NCI-H1694 (cell line): ENCODE measurements at regions not wholly inside any gene's neighbourhood (a gene's known extent, or its start where the extent isn't known, plus 50 kb on each side); places are given as distances from the start of the nearest gene placed in this dataset.
A peak's percentile ranks its signal among the peaks of the same experiment; 100 is the strongest.
"Not testable (repeated sequence)": the region's sequence is repeated elsewhere in the genome, so short reads cannot be mapped to it uniquely, and the experiment has no call there.

Source experiments
- DNase-seq: peaks from one replicate; lab custom pipeline; 2025; lab: John Stamatoyannopoulos, UW

DNA sequence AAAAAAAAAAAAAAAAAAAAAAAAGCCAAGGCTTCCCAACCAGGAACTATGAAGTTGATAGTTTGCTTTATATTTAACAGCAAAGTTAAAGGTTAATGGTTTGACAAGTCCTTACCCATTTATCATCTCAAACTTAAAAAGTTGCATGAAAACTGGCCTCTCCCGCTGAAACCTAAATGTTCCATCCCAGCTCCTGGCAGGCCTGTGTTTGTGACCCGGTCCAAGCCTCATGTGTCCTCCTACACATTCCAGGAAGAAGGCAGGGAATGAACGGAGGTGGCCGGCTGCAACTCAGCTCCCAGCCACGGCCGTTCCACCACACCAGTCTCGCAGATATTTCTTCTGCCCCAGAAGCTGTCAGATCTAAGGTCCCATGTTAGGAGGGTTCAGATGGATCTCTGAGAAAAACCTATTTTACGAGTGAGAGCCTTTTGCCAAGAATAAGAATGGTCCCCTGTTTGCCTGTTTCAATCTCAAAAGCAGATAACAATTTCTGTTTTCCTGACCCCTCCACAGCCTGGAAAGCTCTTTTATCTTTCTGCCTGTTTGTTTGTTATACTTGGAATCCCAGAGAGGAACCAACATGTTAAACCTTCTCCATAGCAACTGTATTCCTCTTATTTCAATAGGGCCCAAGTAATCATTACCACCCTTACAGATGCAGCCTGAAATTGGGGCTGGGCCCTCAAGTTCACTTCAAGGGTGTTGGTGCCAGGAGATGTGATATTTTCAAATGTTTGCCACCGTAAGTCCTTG is 56.5 kb downstream of the KCTD12 start:
- DNase-seq: no peak

DNA sequence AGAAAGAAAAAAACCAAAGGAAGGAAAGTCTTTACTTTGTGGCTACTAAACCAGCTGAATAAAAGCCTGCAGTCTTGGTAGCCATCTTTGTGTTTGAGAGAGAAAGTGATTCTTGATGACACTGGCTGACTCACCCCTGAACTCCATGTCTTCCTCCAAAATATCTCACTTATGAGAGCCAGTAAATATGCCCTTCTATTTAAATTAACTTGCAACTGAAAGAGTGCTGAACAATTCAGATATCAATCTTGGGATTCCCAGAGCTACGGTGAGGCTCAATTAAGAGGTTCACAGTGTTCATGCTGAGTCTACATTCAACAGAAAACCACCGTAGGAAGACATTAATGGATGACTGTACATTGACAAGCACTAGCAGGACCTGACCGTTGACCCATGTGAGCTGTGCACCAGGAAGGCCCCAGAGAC is 57.9 kb downstream of the KCTD12 start:
- DNase-seq: no peak

DNA sequence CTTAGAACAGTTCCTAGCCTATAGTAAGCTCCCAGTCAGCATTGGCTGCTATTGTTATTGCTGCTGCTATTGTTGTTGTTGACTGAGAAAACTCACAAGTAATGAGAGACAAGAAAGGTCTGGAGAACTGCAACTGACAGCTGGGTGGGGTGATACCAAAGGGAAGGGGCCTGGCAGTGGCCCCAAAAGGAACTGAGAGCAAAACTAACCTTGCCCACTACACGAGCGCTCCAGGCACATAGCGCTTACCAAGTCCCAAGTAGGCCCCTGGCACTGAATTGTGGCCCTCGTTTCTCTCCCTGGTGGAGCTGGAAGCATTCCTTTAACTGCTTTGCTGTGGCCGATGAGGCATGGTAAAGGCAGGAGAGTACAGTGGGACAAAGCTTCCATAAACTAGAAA is 59.7 kb downstream of the KCTD12 start:
- DNase-seq: no peak

DNA sequence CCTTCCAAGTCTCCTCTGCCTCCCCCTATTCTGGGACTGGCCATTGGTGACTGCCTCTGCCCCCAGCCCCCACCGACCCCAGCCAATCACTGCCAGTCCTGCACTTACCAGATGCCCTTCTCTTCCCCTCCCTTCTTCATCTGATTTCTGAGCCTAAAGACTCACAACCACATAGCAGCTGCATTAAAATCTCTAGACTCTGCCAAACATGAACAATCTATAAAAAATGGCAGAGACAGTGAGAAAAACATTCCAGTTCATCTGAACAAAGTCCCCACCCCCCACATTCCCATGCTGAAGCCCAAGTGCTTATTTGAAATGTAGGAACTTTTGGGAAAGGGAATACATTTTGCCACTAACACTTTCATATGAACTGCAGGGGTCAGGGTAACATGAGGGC is 60.8 kb downstream of the KCTD12 start:
- DNase-seq: no peak

DNA sequence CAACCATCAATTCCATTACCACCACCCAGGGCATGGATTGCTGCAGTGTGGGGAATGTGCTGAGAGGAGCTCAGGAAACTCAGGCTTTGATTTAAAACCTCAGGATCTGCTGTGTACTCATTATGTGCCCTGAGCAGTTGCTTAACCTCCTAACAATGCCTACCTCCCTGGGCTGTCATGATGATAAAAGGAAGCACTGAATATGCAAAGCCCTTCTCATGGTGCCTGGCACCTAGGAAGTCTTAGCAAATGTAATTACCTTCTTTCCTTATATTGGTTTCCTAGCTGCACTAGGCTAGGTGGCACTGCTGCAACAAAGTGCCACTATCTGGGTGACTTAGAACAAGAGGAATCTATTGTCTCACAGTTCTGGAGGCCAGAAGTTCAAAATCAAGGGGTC is 62.2 kb downstream of the KCTD12 start:
- DNase-seq: no peak

DNA sequence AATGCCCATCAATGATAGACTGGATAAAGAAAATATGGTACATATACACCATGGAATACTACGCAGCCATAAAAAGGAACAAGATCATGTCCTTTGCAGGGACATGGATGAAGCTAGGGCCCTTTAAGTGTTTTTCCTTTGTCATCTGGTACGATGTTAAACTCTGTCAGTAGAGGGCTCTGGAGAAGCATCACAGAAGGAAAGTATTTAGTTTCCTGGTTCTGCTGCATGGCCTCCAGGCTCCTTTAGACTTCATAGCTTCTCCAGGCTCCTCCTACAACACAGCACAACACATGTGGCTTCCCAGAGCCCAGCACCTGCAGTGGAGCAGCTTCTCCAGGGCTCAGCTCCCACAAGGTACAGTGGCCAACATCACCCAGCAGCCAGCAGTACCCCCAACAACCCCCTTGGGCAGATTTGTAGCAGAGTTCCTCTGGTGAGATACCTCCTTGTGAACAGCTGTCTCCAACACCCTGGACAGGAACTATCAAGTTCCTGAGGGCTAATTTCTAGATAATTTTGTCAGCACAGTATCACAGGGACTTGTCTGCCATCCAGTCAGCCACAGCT is 63.4 kb downstream of the KCTD12 start:
- peak; percentile 27 for DNase-seq

DNA sequence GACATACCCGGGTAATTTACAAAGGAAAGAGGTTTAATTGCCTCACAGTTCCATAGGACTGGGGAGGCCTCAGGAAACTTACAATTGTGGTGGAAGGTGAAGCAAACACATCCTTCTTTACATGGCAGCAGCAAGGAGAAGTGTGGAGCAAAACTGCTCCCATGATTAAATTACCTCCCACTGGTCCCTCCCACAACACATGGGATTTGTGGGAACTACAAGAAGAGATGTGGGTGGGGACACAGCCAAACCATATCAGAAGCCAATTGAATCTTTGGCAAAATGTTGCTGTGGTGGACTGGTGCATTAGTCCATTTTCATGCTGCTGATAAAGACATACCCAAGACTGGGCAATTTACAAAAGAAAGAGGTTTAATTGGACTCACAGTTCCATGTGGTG is 65.0 kb downstream of the KCTD12 start:
- DNase-seq: not testable (repeated sequence)

DNA sequence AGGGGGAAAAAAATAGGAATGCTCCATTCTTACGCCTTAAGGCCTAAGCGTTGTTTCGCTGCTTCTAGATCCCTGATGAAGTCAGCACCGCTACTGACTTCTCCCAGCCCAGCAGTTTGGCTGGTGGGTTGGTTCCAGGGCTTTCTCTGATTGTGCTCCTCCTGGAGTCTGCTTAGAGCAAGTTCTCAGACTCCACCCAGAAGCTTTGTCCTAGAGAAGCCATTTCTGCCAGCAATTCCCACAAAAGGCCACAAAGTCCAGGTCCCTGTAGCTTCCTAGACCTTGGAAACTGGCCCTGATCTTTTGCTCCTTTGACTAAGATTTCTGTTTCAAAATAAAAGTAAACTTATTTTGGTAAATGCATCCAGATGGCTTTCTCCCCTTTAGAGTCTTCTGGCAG is 65.4 kb downstream of the KCTD12 start:
- DNase-seq: no peak

DNA sequence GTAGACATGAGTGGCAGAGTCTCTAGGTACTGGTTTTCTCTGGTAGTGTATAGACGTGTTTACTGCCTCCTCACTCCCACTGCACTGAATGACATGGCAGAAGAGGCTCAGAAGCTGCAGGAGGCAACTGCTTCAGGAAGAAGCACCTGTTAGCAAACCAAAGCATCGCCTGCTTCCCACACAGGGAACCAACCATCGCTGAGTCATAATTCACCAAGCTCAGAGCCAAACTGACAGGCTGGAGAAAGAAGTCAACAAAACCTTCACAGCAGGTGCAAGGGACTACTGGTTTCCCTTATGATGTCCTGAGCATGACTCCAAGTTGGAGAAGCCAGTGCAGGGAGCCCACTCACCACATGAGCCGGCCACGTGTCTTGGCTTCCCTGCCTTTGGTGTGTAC is 69.8 kb downstream of the KCTD12 start:
- no peak for DNase-seq

DNA sequence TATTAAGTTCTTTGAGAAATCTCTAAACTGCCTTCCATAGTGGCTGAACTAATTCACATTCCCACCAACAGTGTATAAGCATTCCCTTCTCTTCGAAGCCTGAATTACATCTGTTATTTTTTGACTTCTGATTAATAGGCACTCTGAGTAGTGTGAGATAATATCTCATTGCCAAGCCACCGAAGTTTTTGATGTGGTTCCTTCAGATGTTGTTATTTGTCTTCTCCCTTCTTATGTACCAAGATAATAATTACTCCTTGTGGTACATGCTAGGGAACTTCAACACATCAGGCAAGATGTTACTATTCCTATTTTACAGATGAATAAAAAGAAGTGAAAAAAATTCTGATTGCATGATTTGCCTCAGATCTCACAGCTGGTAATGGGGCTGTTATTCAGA is 70.9 kb downstream of the KCTD12 start:
- DNase-seq: no peak

DNA sequence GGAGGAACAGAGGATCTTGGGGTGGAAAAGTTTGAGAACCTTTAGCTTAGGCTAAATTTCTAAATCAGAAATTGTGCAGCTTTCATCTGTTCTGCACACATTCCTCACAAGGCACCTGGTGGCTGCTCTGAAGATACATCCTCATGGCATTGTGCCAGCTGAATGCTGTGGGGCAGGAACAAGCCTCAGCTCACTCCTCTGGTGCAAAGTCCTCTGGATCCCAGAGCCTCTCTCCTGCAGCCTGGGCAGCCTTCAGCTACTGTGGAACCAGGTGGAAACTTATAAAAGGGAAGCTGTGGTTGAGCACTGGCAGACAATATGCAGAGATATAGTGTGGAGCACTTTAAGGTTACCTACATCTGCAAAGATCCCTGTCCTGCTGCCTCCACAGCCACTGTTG is 72.3 kb downstream of the KCTD12 start:
- no peak for DNase-seq

DNA sequence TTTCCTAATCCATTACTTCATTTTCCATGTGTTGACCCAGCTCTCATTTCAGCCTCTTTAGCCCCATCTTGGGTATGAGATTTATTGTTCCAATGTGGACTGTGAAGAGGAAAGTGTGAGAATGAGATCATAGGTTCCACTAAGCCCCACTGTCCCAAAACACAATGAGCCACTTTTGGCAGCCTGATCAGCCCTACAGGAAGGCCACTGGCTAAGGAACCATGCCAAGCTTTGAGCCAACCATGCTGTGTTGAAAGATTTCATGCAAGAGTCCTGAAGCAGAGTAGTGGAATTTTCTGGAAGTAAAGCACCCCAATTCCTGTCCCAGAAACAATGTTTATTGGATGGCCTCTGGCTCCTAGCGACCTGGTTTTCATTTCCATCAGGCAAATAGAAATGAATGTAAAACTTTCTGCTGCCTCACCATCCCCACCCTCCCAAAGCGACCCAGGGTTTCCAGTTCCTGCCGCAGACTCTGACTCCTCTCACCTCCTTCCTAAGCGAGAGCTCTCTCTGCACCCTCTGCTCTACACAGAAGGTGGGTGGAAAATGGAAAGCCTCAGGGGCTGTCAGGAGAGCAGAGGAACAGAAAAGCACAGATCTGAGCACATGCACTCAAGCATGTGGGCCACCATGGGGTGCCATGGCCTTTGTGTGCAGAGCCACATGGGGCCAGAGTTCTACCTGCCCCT is 73.1 kb downstream of the KCTD12 start:
- DNase-seq: no peak

DNA sequence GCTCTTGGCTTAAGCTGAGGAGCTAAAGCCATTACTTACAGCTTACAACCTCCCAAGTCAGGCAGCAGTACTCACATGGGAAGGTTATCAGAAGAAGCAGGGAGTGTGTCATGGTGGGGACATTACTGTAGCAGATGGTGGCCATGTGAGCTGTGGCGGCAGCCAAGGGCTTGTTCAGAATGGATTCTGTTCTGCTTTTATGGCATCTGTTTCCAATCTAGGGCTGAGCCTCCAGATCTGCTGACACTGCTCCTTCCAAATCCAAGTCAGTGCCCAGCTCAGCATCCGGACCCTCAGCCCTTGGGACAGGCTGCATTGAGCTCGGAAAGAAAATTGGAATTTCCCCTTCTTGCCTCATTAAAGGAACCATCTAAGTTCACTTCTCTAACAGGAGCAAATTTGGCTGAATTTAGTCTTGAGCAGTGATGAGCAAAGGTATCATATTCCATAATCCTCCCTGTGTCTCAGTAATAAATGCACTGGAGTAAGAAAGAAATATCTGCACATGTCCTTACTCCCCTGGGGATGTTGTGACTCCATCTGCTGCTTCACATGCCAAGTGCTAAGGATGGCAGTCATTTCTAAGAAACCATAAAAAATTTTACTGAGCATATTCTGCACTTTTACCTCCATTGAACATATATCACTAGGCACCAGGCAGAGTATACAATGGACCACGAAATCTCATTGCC is 73.9 kb downstream of the KCTD12 start:
- peak; percentile 92 for DNase-seq

DNA sequence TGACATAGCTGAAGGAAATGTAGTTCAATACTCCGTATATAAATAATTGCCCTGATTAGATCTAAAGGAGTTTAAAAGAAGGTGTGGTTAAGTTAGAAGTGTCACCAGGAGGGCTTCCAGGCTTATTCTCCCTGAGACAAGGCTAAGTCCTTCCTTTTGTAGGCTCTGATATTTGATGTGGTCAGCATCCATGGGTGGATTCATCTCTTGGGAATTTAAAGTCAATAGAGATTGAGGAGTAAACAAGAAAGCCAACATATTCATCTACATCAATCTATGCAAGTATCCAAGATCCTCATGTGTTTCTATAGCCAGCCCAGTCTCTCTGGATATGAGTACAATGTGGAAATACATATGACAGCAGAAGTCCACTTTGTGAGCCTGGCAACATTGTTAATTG is 76.8 kb downstream of the KCTD12 start:
- DNase-seq: no peak

DNA sequence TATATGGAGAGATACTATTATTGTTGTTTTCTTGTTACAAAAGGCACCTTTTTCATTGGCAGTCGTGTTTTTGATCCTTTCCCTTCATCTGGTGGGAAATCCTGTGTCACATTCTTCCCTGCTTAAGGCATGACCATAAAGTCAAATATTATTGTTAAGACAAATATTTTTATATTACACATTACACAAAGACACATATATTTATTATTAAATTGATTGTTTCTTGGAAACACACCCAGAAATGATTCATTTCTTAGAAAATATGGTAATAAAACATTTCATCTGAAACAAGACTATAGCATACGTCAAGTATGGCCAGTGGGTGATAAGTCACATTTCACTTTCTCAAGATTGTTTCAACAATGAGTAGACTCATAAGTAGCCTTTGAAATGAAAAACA is 77.3 kb downstream of the KCTD12 start:
- DNase-seq: no peak

DNA sequence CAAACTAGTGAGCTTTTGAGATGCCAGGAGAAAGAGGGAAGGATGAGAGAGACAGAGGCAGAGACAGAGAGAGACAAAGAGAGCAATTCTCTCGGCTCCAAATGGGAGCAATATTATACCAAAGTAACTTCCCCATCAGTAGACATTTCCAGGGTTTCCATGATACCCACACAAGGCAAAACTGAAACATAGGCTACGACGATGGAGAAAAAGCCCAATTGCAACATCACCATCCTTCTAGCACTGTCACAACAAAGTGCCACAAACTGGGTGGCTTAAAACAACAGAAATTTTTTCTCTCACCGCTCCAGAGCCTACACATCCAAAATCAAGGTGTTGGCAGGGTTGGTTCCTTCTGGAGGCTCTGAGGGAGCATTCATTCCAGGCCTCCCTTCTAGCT is 81.4 kb downstream of the KCTD12 start:
- DNase-seq: no peak

DNA sequence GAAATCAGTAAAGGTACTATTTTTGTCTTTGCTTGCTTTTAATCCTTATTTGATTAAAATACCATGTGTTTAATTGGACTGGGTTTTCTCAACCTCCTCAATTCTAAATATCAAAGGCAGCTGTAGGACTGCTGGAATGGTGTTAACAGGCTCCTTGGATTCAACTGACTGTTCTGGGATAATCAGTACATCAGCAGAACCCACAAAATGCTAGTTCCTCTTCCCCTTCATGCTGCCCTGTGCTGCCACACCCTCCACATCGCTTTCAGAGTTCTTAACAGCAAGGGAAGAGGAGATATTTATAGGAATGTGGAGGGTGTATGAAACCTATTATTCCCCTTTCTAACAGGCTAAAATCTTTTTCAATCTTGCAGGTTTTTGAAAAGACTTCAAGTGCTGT is 82.4 kb downstream of the KCTD12 start:
- no peak for DNase-seq

DNA sequence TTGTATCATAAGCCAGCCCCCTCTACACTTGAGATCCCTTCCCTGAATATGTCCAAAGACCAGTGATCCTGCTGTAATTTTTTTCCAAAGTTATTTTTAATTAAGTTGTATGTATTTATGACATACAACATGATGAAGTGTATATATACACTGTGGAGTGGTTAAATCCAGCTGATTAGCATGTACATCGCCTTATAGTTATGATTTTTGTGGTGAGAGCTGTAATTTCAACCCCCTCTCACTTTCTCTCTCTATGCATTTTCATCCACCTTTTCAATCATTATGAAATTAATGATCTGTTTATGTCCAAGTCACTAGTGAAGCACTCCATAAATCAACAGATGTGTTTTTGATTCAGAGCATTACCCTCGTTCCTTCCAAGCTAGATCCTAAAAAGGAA is 85.3 kb downstream of the KCTD12 start:
- no peak for DNase-seq

DNA sequence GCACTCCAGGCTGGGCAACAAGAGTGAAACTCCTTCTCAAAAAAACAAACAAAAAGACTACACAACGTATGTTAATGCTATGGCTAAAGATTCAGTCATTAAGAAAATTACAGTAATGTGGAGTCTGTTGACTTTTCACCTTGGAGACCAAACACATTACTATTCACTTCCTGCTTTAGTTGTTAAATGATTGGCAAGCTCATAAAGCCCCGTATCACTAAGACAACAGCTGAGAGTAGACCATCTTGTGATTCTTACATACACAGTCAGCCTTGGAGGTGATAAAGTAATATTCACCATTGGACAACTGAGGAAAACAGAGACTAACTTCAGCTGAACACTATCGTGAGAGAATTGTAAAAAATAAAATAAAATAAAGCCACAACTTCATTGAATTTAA is 86.5 kb downstream of the KCTD12 start:
- DNase-seq: no peak

DNA sequence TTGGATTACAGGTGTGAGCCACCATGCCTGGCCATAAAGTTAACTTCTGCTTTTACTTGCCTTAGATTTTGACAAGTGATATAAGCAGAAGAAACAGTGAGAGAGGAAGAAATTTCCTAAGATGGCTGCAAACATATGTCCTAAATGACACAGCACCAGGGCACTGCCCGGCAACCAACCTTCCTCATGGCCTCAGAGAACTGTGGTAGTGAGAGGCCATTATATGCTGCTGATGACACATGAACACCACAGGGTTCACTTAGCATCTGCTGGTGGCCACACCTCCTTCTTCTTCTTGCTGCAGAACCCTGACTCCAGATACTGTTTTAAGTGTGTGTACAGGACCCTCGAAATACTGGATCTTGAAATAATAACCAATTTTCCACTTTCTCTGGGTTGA is 88.2 kb downstream of the KCTD12 start:
- no peak for DNase-seq

DNA sequence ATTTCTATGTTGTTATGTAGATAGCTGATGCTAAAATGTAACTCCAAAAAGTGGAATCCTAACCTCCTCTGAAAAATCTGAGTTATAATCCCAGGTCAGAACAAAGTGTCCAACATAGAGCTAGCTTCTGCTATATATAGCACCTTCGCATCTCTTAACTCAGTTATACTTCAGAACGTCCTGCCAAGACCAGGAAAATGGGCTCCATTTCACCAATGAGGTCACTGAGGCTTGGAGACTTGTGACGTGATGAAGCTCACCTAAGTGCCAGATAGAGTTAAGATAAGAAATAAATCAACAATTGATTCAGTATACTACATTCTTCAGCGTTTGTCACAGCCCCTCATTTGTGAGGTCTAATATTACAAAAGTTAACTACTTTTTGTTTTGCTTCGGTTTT is 88.8 kb downstream of the KCTD12 start:
- no peak for DNase-seq

DNA sequence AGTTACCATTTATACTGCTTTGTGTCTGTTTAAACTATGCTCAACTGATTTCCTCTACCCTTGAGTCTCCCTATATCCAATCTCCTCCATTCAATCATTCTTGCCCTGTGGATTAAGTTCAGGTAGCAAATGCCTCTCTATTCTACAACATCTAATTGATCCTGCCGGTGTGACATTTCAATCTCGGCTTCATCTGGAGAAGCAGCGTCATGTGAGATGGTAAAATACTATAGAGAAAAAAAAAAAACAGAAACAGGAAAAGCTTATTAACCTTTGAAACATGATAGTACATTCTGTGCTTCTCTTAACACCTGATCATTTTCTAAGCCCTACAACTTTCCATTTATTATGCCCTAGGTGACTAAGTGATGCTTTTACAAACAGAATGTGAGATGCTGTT is 89.4 kb downstream of the KCTD12 start:
- no peak for DNase-seq
